Ovary (tissue), 3 donors: ENCODE measurements at regions not wholly inside any gene's neighbourhood (a gene's known extent, or its start where the extent isn't known, plus 50 kb on each side); places are given as distances from the start of the nearest gene placed in this dataset.

Source experiments
- EP300 ChIP-seq: sonication (generic); formaldehyde crosslinking; IDR thresholded peaks from one replicate; pipeline ENCODE4 v1.6.1; 2017; ENCODE audit warnings: antibody characterized with exemption
- POLR2A ChIP-seq: fragments of 450-650 bp; IDR thresholded peaks from one replicate; pipeline ENCODE4 v1.6.1; 2017; ENCODE audit warnings: antibody characterized with exemption, mild to moderate bottlenecking, moderate library complexity
- TF ChIP-seq, protein P1 (sequence below), 3 donors: fragments of 450-650 bp in 2 of 3; fragments of 200-600 bp in 1 of 3; IDR thresholded peaks; one replicate each; pipeline versions ENCODE4 v1.5.1 to v1.8.0; 2016 to 2022; ENCODE audit warnings: antibody characterized with exemption in 3 of 3, mild to moderate bottlenecking in 1 of 3
- donor health status: DM: no; HTN: no; CAD: no.

GRCh38 chr4:27214010-27214409 is 353.4 kb downstream of the STIM2 start:
- TF ChIP-seq, protein P1, sequence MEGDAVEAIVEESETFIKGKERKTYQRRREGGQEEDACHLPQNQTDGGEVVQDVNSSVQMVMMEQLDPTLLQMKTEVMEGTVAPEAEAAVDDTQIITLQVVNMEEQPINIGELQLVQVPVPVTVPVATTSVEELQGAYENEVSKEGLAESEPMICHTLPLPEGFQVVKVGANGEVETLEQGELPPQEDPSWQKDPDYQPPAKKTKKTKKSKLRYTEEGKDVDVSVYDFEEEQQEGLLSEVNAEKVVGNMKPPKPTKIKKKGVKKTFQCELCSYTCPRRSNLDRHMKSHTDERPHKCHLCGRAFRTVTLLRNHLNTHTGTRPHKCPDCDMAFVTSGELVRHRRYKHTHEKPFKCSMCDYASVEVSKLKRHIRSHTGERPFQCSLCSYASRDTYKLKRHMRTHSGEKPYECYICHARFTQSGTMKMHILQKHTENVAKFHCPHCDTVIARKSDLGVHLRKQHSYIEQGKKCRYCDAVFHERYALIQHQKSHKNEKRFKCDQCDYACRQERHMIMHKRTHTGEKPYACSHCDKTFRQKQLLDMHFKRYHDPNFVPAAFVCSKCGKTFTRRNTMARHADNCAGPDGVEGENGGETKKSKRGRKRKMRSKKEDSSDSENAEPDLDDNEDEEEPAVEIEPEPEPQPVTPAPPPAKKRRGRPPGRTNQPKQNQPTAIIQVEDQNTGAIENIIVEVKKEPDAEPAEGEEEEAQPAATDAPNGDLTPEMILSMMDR (IDR thresholded peaks at IDR 0.05), result no peak
- TF ChIP-seq POLR2A (no peak), EP300 (no peak)
